Neuronal stem cell (in vitro differentiated cells): ENCODE measurements at regions not wholly inside any gene's neighbourhood (a gene's known extent, or its start where the extent isn't known, plus 50 kb on each side); places are given as distances from the start of the nearest gene placed in this dataset.
"Not testable (repeated sequence)": the region's sequence is repeated elsewhere in the genome, so short reads cannot be mapped to it uniquely, and the experiment has no call there.

Source experiments
- DNase-seq: peaks from one replicate; pipeline ENCODE4 v3.0.0-alpha.2; 2013; ENCODE audit warnings: low spot score
- H2AFZ ChIP-seq: one replicate; pipeline ENCODE4 v1.6.1; 2013; ENCODE audit warnings: mild to moderate bottlenecking, low read length, inconsistent platforms
- H2AK5ac ChIP-seq: 2 replicates; pipeline ENCODE4 v1.6.1; 2013; ENCODE audit warnings: low read depth, mild to moderate bottlenecking, inconsistent platforms, low read length, moderate library complexity, mixed read lengths
- H2BK120ac ChIP-seq: 2 replicates; pipeline ENCODE4 v1.6.1; 2013; ENCODE audit warnings: low read depth, mild to moderate bottlenecking, inconsistent platforms, low read length, moderate library complexity, mixed read lengths
- H2BK12ac ChIP-seq: one replicate; pipeline ENCODE4 v1.6.1; 2013; ENCODE audit warnings: low read length, inconsistent platforms
- H2BK15ac ChIP-seq: 2 replicates; pipeline ENCODE4 v1.6.1; 2013; ENCODE audit warnings: mild to moderate bottlenecking, low read length, inconsistent platforms, mixed read lengths
- H2BK5ac ChIP-seq: one replicate; pipeline ENCODE4 v1.6.1; 2013; ENCODE audit warnings: inconsistent platforms, mild to moderate bottlenecking, low read length, moderate library complexity
- H3K14ac ChIP-seq: one replicate; pipeline ENCODE4 v1.6.1; 2013; ENCODE audit warnings: low read length, inconsistent platforms
- H3K18ac ChIP-seq: 2 replicates; pipeline ENCODE4 v1.6.1; 2013; ENCODE audit warnings: low read length, inconsistent platforms
- H3K23ac ChIP-seq: 2 replicates; pipeline ENCODE4 v1.6.1; 2013; ENCODE audit warnings: low read depth, mild to moderate bottlenecking, mixed read lengths, low read length, inconsistent platforms; ENCODE audit not compliant: poor library complexity
- H3K27ac ChIP-seq: replicated peaks from 3 replicates; pipeline ENCODE4 v1.5.1; 2013; ENCODE audit warnings: low read length, inconsistent platforms
- H3K27me3 ChIP-seq, 3 experiments: 2 replicates each; pipeline ENCODE4 v1.6.1; 2013; ENCODE audit warnings: low read length in 3 of 3, mild to moderate bottlenecking in 2 of 3, inconsistent platforms in 1 of 3, low read depth in 1 of 3, mixed read lengths in 1 of 3, moderate library complexity in 1 of 3; ENCODE audit not compliant: control insufficient read depth in 3 of 3, insufficient read depth in 3 of 3
- H3K36me3 ChIP-seq, 2 donors: replicated peaks in 1 of 2; 2 replicates each; pipeline ENCODE4 v1.6.1; 2013; ENCODE audit warnings: low read length in 2 of 2; ENCODE audit not compliant: control insufficient read depth in 2 of 2, insufficient read depth in 2 of 2
- H3K4ac ChIP-seq: 2 replicates; pipeline ENCODE4 v1.6.1; 2013; ENCODE audit warnings: inconsistent platforms, mild to moderate bottlenecking, low read length, moderate library complexity
- H3K4me1 ChIP-seq, 2 donors: 1 replicate in 1 of 2; 2 replicates in 1 of 2; pipeline ENCODE4 v1.6.1; 2013; ENCODE audit warnings: low read length in 2 of 2, low read depth in 1 of 2; ENCODE audit not compliant: control insufficient read depth in 2 of 2, insufficient read depth in 1 of 2
- H3K4me2 ChIP-seq: one replicate; pipeline ENCODE4 v1.6.1; 2013; ENCODE audit warnings: mild to moderate bottlenecking, low read length, inconsistent platforms; ENCODE audit not compliant: insufficient read depth, poor library complexity, severe bottlenecking
- H3K4me3 ChIP-seq, 2 donors: 2 replicates each; pipeline ENCODE4 v1.5.1; 2013; ENCODE audit warnings: low read length in 2 of 2, mild to moderate bottlenecking in 2 of 2, inconsistent platforms in 1 of 2, moderate library complexity in 1 of 2
- H3K79me1 ChIP-seq: one replicate; pipeline ENCODE4 v1.6.1; 2013; ENCODE audit warnings: low read depth, mild to moderate bottlenecking, inconsistent platforms, low read length, moderate library complexity
- H3K9ac ChIP-seq: one replicate; pipeline ENCODE4 v1.6.1; 2013; ENCODE audit warnings: mild to moderate bottlenecking, low read depth, low read length, inconsistent platforms; ENCODE audit not compliant: poor library complexity
- H3K9me3 ChIP-seq, 2 donors: replicated peaks in 1 of 2; 2 replicates each; pipeline versions ENCODE3 to v1.6.1; 2013; ENCODE audit warnings: low read length in 2 of 2, mild to moderate bottlenecking in 2 of 2, inconsistent platforms in 1 of 2, low read depth in 1 of 2, mixed read lengths in 1 of 2, moderate library complexity in 1 of 2; ENCODE audit not compliant: control insufficient read depth in 2 of 2, insufficient read depth in 1 of 2
- H4K8ac ChIP-seq: one replicate; pipeline ENCODE4 v1.6.1; 2013; ENCODE audit warnings: low read depth, mild to moderate bottlenecking, inconsistent platforms, low read length, moderate library complexity
- H4K91ac ChIP-seq: one replicate; pipeline ENCODE4 v1.6.1; 2013; ENCODE audit warnings: low read length, low read depth, mild to moderate bottlenecking, inconsistent platforms; ENCODE audit not compliant: poor library complexity
- WGBS, 2 donors: extraction: QIAGEN DNeasy Blood & Tissue Kit; methylation state at CpG; one replicate each; pipeline ENCODE4 v1.1.7; 2013; ENCODE audit warnings: missing lambda C conversion rate in 2 of 2, mixed read lengths in 1 of 2; ENCODE audit not compliant: insufficient read length in 2 of 2, insufficient replicate concordance in 1 of 2; ENCODE audit errors: extremely low coverage in 2 of 2; 5-methylcytosine and 5-hydroxymethylcytosine counted together

GRCh38 chr1:102661481-102661880 lies 446.8 kb downstream of the COL11A1 start:
- H3K27me3 ChIP-seq: no peaks in the 10 kb centered on the region
- H2BK120ac ChIP-seq: no peak overlapping the region
- no peak overlapping the region for H4K91ac ChIP-seq
- H3K4me1 ChIP-seq: no peaks in the 10 kb centered on the region
- no peaks in the 10 kb centered on the region for H3K36me3 ChIP-seq
- H2AFZ ChIP-seq: no peak overlapping the region
- no peaks in the 10 kb centered on the region for H3K9me3 ChIP-seq
- no peak overlapping the region for H3K4ac ChIP-seq
- no peak overlapping the region for H2BK5ac ChIP-seq
- H3K79me1 ChIP-seq: no peaks in the 10 kb centered on the region
- H3K23ac ChIP-seq: no peak overlapping the region
- no peak overlapping the region for H4K8ac ChIP-seq
- no peak overlapping the region for H2BK15ac ChIP-seq
- no peak overlapping the region for H3K4me2 ChIP-seq
- no peak overlapping the region for H3K18ac ChIP-seq
- WGBS, 2 donors: no CpG with 5 or more reads among the region's 13 CpGs
- H2AK5ac ChIP-seq: no peak overlapping the region
- H3K9ac ChIP-seq: no peak overlapping the region
- H3K14ac ChIP-seq: no peak overlapping the region
- H3K27ac ChIP-seq: no peak overlapping the region
- no peak overlapping the region for H2BK12ac ChIP-seq
- no peak for DNase-seq
- no peak overlapping the region for H3K4me3 ChIP-seq

GRCh38 chr1:102659876-102660483 lies 448.3 kb downstream of the COL11A1 start:
- not testable (repeated sequence) for H3K4me2 ChIP-seq, H3K9me3 ChIP-seq, H3K79me1 ChIP-seq

GRCh38 chr1:102655034-102655433 lies 453.3 kb downstream of the COL11A1 start:
- no peak overlapping the region for H2AK5ac ChIP-seq
- no peak for DNase-seq
- H4K8ac ChIP-seq: no peak overlapping the region
- H2BK15ac ChIP-seq: no peak overlapping the region
- H3K4me2 ChIP-seq: no peak overlapping the region
- no peak overlapping the region for H3K27ac ChIP-seq
- no peak overlapping the region for H3K18ac ChIP-seq
- H4K91ac ChIP-seq: no peak overlapping the region
- no peak overlapping the region for H2AFZ ChIP-seq
- H2BK120ac ChIP-seq: no peak overlapping the region
- H3K79me1 ChIP-seq: no peaks in the 10 kb centered on the region
- no peak overlapping the region for H3K4ac ChIP-seq
- no peak overlapping the region for H3K9ac ChIP-seq
- WGBS, 2 donors: no CpG with 5 or more reads among the region's 8 CpGs
- H2BK5ac ChIP-seq: no peak overlapping the region
- H3K27me3 ChIP-seq: no peaks in the 10 kb centered on the region
- H3K14ac ChIP-seq: no peak overlapping the region
- H3K4me1 ChIP-seq: no peaks in the 10 kb centered on the region
- H3K9me3 ChIP-seq: no peaks in the 10 kb centered on the region
- H3K36me3 ChIP-seq: no peaks in the 10 kb centered on the region
- no peak overlapping the region for H3K23ac ChIP-seq
- no peak overlapping the region for H2BK12ac ChIP-seq
- no peak overlapping the region for H3K4me3 ChIP-seq

More at GRCh38 chr1:102659876-102660483, 448.3 kb downstream of the COL11A1 start:
- H3K14ac ChIP-seq, H2BK5ac ChIP-seq, H3K27me3 ChIP-seq, H3K4me3 ChIP-seq, H2BK12ac ChIP-seq, H3K27ac ChIP-seq, H3K18ac ChIP-seq, H2BK120ac ChIP-seq, H3K4ac ChIP-seq, H3K36me3 ChIP-seq, H3K23ac ChIP-seq, H3K4me1 ChIP-seq, H4K8ac ChIP-seq, H2AK5ac ChIP-seq, H3K9ac ChIP-seq, H2AFZ ChIP-seq, H2BK15ac ChIP-seq, H4K91ac ChIP-seq, DNase-seq: not testable (repeated sequence)
- WGBS, 2 donors: no CpG with 5 or more reads among the region's 47 CpGs

GRCh38 chr1:102640872-102641271 lies 467.4 kb downstream of the COL11A1 start:
- WGBS, 2 donors: no CpG with 5 or more reads among the region's 1 CpG
- no peak overlapping the region for H2BK5ac ChIP-seq
- no peak overlapping the region for H3K9ac ChIP-seq
- no peak overlapping the region for H3K4ac ChIP-seq
- no peaks in the 10 kb centered on the region for H3K4me1 ChIP-seq
- no peaks in the 10 kb centered on the region for H3K79me1 ChIP-seq
- H2BK12ac ChIP-seq: no peak overlapping the region
- H3K4me2 ChIP-seq: no peak overlapping the region
- H4K8ac ChIP-seq: no peak overlapping the region
- H4K91ac ChIP-seq: no peak overlapping the region
- H2BK120ac ChIP-seq: no peak overlapping the region
- no peak for DNase-seq
- no peak overlapping the region for H3K14ac ChIP-seq
- no peak overlapping the region for H2AFZ ChIP-seq
- no peak overlapping the region for H3K18ac ChIP-seq
- no peaks in the 10 kb centered on the region for H3K9me3 ChIP-seq
- H3K27ac ChIP-seq: no peak overlapping the region
- H2BK15ac ChIP-seq: no peak overlapping the region
- H3K36me3 ChIP-seq: no peaks in the 10 kb centered on the region
- H3K4me3 ChIP-seq: no peak overlapping the region
- H2AK5ac ChIP-seq: no peak overlapping the region
- no peak overlapping the region for H3K23ac ChIP-seq
- no peaks in the 10 kb centered on the region for H3K27me3 ChIP-seq
